Psoas muscle (tissue), 7 donors: ENCODE measurements at regions not wholly inside any gene's neighbourhood (a gene's known extent, or its start where the extent isn't known, plus 50 kb on each side); places are given as distances from the start of the nearest gene placed in this dataset.

Source experiments
- ATAC-seq, 4 donors: fragments of 200-7000 bp; cut with Tn5 transposase; one replicate each; pipeline ENCODE4 v1.9.1; 2020; ENCODE audit warnings: moderate library complexity in 3 of 4, mild to moderate bottlenecking in 2 of 4
- DNase-seq, 2 donors: peaks; one replicate each; pipeline ENCODE4 v3.0.0-alpha.2; 2020
- H3K27ac ChIP-seq: fragments of 200-600 bp; one replicate; pipeline ENCODE4 v1.8.0; 2022
- H3K27me3 ChIP-seq, 3 donors: fragments of 200-600 bp in 1 of 3; one replicate each; pipeline versions ENCODE4 v1.6.1 to v1.8.0; 2013 to 2022; ENCODE audit warnings: low read length in 2 of 3, mild to moderate bottlenecking in 2 of 3, moderate library complexity in 1 of 3; ENCODE audit not compliant: insufficient read depth in 3 of 3
- H3K36me3 ChIP-seq, 2 donors: fragments of 200-600 bp in 1 of 2; one replicate each; pipeline versions ENCODE4 v1.6.1 to v1.8.0; 2013 to 2022; ENCODE audit warnings: low read depth in 1 of 2, mild to moderate bottlenecking in 1 of 2, moderate library complexity in 1 of 2; ENCODE audit not compliant: insufficient read depth in 1 of 2
- H3K4me1 ChIP-seq: fragments of 200-600 bp; one replicate; pipeline ENCODE4 v1.8.0; 2022
- H3K4me3 ChIP-seq: fragments of 200-600 bp; one replicate; pipeline ENCODE4 v1.8.0; 2022; ENCODE audit warnings: mild to moderate bottlenecking
- H3K9me3 ChIP-seq: fragments of 200-600 bp; one replicate; pipeline ENCODE4 v1.8.0; 2022
- CTCF ChIP-seq: fragments of 200-600 bp; IDR thresholded peaks from one replicate; pipeline ENCODE4 v1.8.0; 2022; ENCODE audit warnings: antibody characterized with exemption
- WGBS, 3 donors: extraction: QIAGEN DNeasy Blood & Tissue Kit; methylation state at CpG; one replicate each; pipeline versions ENCODE4 v1.1.6 to v1.1.7; 2013; 5-methylcytosine and 5-hydroxymethylcytosine counted together
- intact Hi-C, 2 donors: fragments of 100-400 bp; cut with DNase I; formaldehyde crosslinking; loops; one replicate each; pipeline versions ENCODE4 v1.11.0 to v1.14.2; 2022
- donor health status: healthy with polysubstance abuse.
- donor health status: DM: no; HTN: no; CAD: no; lungs with moderate emphysema.
- donor health status: Bipolar disorder and iron deficiency.
- donor health status: healthy.
- donor health status: DM: yes; HTN: yes; CAD: no.
- donor health status: DM: no; HTN: no; CAD: no.
- donor health status: DM: yes; HTN: yes; CAD: no.

DNA sequence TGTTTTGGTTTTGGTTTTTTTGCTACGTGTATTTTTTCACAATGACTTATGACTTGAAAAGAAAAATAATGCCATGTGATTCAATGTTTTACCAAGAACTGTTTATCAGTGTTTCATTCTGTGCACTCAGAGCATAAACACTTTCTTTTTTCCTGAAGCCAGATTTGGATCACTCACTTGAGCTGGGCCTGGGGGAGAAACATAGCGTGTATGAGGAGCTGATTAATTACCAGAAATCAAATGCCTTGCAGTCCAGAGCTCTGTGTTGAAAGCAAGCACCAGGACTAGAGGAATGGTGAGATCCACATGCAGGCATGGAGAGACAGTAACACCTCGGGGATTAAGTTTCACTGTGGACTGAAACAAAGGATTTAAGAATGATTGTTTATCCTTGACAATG lies 642.1 kb upstream of the ADGRL2 start:
- no peaks in the 10 kb centered on the region for H3K9me3 ChIP-seq
- DNase-seq (no peak), ATAC-seq (no peak)
- no peaks in the 10 kb centered on the region for H3K4me1 ChIP-seq
- no peak overlapping the region for H3K4me3 ChIP-seq
- no peaks in the 10 kb centered on the region for H3K36me3 ChIP-seq
- no peak for TF ChIP-seq CTCF
- intact Hi-C loops = no loop called here
- 33 to 40% (median 37%) methylated on average over 3 of the region's 3 CpGs for WGBS, 3 donors
- H3K27ac ChIP-seq = no peak overlapping the region
- peaks cover 0 to 2% (median 0%) of the 10 kb centered on the region in 3 donors for H3K27me3 ChIP-seq

DNA sequence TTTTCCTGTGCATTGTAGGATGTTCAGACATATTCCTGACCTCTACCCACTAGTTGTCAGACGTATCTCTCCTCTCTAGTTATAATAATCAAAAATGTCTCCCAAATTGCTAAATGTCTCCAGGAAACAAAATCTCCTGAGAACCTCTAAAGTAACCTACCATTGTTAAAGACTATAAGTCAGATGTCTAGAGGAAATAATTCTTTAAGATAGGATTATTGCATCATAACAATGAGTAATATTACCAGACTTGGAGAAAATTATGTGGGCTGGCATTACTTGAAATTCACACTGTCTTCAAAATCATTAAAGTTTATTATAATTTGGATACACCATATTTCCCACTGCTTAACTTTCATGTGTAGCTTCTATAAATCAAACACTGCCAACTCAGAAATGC lies 643.0 kb upstream of the ADGRL2 start:
- Histone ChIP-seq H3K36me3 (no peaks in the 10 kb centered on the region), H3K4me1 (no peaks in the 10 kb centered on the region), H3K27me3 (peaks cover 0 to 2% (median 0%) of the 10 kb centered on the region in 3 donors), H3K9me3 (no peaks in the 10 kb centered on the region), H3K4me3 (no peak overlapping the region), H3K27ac (no peak overlapping the region)
- intact Hi-C loops = no loop called here
- DNase-seq = no peak
- ATAC-seq = no peak
- no peak for TF ChIP-seq CTCF
- 69 to 76% (median 70%) methylated on average over 1 of the region's 1 CpG for WGBS, 3 donors

GRCh38 chr1:81156887-81157286 lies 643.8 kb upstream of the ADGRL2 start:
- 65 to 78% (median 75%) methylated on average over 1 of the region's 1 CpG for WGBS, 3 donors

GRCh38 chr1:81155131-81155530 lies 645.6 kb upstream of the ADGRL2 start:
- DNase-seq = no peak
- no peak overlapping the region for H3K4me3 ChIP-seq
- H3K9me3 ChIP-seq = no peaks in the 10 kb centered on the region
- H3K36me3 ChIP-seq = no peaks in the 10 kb centered on the region
- no peak overlapping the region for H3K27ac ChIP-seq
- no peaks in the 10 kb centered on the region for H3K4me1 ChIP-seq
- no peak for TF ChIP-seq CTCF
- no peak for ATAC-seq
- intact Hi-C loops = no loop called here
- H3K27me3 ChIP-seq = peaks cover 0 to 2% (median 0%) of the 10 kb centered on the region in 3 donors
- 87 to 98% (median 91%) methylated on average over 1 of the region's 1 CpG for WGBS, 3 donors

More at GRCh38 chr1:81156887-81157286, 643.8 kb upstream of the ADGRL2 start:
- intact Hi-C loops = no loop called here
- ATAC-seq = no peak
- H3K4me3 ChIP-seq = no peak overlapping the region
- H3K36me3 ChIP-seq = no peaks in the 10 kb centered on the region
- no peaks in the 10 kb centered on the region for H3K9me3 ChIP-seq
- no peaks in the 10 kb centered on the region for H3K4me1 ChIP-seq
- DNase-seq = no peak
- H3K27me3 ChIP-seq = peaks cover 0 to 2% (median 0%) of the 10 kb centered on the region in 3 donors
- no peak for TF ChIP-seq CTCF
- no peak overlapping the region for H3K27ac ChIP-seq

- intact Hi-C loops = no loop called here
- ATAC-seq = no peak
Measured at GRCh38 chr1:81151206-81151605, 649.5 kb upstream of the ADGRL2 start.

More at GRCh38 chr1:81151206-81151605, 649.5 kb upstream of the ADGRL2 start:
- Histone ChIP-seq H3K4me1 (no peaks in the 10 kb centered on the region), H3K27ac (no peak overlapping the region), H3K36me3 (no peaks in the 10 kb centered on the region), H3K27me3 (peaks cover 0 to under 1% (median 0%) of the 10 kb centered on the region in 3 donors), H3K4me3 (no peak overlapping the region), H3K9me3 (no peaks in the 10 kb centered on the region)
- no peak for DNase-seq
- no peak for TF ChIP-seq CTCF
- 1 to 12% (median 5%) methylated on average over 1 of the region's 1 CpG for WGBS, 3 donors
